PC-3 (cell line): ENCODE measurements at regions not wholly inside any gene's neighbourhood (a gene's known extent, or its start where the extent isn't known, plus 50 kb on each side); places are given as distances from the start of the nearest gene placed in this dataset.
"Not testable (repeated sequence)": the region's sequence is repeated elsewhere in the genome, so short reads cannot be mapped to it uniquely, and the experiment has no call there.

Source experiments
- ATAC-seq: fragments of 200-7000 bp; cut with Tn5 transposase; 2 replicates; pipeline ENCODE4 v1.9.1; 2020; ENCODE audit warnings: mild to moderate bottlenecking, moderate library complexity
- BruUV-seq: library from RNA; stranded (reverse); fragments of 400-500 nt; replicated peaks from 2 replicates; lab custom pipeline; 2021; lab: Mats Ljungman, UMichigan
- CTCF ChIA-PET: fragments of 300-600 bp; sonication (Branson Sonifier 250); formaldehyde crosslinking; loops from one replicate; lab custom pipeline; 2022; ENCODE audit warnings: antibody characterized with exemption; lab: Charles Lee
- POLR2A ChIA-PET: fragments of 300-600 bp; sonication (Branson Sonifier 250); formaldehyde crosslinking; loops from one replicate; lab custom pipeline; 2022; ENCODE audit warnings: antibody characterized with exemption; ENCODE audit not compliant: unreplicated experiment; lab: Charles Lee
- DNase-seq: peaks from one replicate; pipeline ENCODE4 v3.0.0-alpha.2; 2015
- H2AFZ ChIP-seq: fragments of 300-600 bp; sonication (generic); 2 replicates; pipeline ENCODE4 v1.6.0; 2016; ENCODE audit warnings: antibody characterized with exemption, low read length
- H3F3A ChIP-seq: fragments of 300-600 bp; sonication (generic); one replicate; pipeline ENCODE4 v1.6.0; 2017; ENCODE audit warnings: antibody characterized with exemption, low read length, control low read depth, mild to moderate bottlenecking; ENCODE audit not compliant: unreplicated experiment
- H3K27ac ChIP-seq: fragments of 300-600 bp; sonication (generic); 2 replicates; pipeline ENCODE4 v1.5.1; 2016; ENCODE audit warnings: mild to moderate bottlenecking, low read length
- H3K27me3 ChIP-seq: fragments of 300-600 bp; sonication (generic); 2 replicates; pipeline ENCODE4 v1.6.1; 2016; ENCODE audit warnings: low read length, mixed read lengths
- H3K36me3 ChIP-seq: fragments of 300-600 bp; sonication (generic); 2 replicates; pipeline ENCODE4 v1.6.1; 2016; ENCODE audit warnings: low read depth, mixed run types, low read length, mixed read lengths
- H3K4me1 ChIP-seq: fragments of 300-600 bp; sonication (generic); 2 replicates; pipeline ENCODE4 v1.5.1; 2016; ENCODE audit warnings: low read length; ENCODE audit not compliant: insufficient read depth
- H3K4me2 ChIP-seq: fragments of 300-600 bp; sonication (generic); 2 replicates; pipeline ENCODE4 v1.6.0; 2016; ENCODE audit warnings: low read length
- H3K4me3 ChIP-seq: fragments of 300-600 bp; sonication (generic); 2 replicates; pipeline ENCODE4 v1.5.1; 2016; ENCODE audit warnings: mild to moderate bottlenecking, low read length, mixed read lengths
- H3K79me2 ChIP-seq: fragments of 300-600 bp; sonication (generic); 2 replicates; pipeline ENCODE4 v1.6.1; 2017; ENCODE audit warnings: low read length, mixed read lengths
- H3K9ac ChIP-seq: fragments of 300-600 bp; sonication (generic); 2 replicates; pipeline ENCODE4 v1.6.0; 2016; ENCODE audit warnings: mild to moderate bottlenecking, low read length
- H3K9me2 ChIP-seq: fragments of 300-600 bp; sonication (generic); replicated peaks from 2 replicates; pipeline ENCODE4 v1.6.1; 2016; ENCODE audit warnings: mixed run types, low read length, mixed read lengths
- H3K9me3 ChIP-seq: fragments of 300-600 bp; sonication (generic); 2 replicates; pipeline ENCODE4 v1.6.1; 2016; ENCODE audit warnings: low read length, mixed read lengths
- H4K20me1 ChIP-seq: fragments of 300-600 bp; sonication (generic); 2 replicates; pipeline ENCODE4 v1.6.1; 2016; ENCODE audit warnings: low read length, mixed read lengths
- EZH2 ChIP-seq: fragments of 300-600 bp; sonication (generic); IDR thresholded peaks from one replicate; pipeline ENCODE4 v1.6.1; 2017; ENCODE audit warnings: antibody characterized with exemption, mild to moderate bottlenecking, low read length; ENCODE audit not compliant: unreplicated experiment
- EZH2phosphoT487 ChIP-seq: fragments of 300-600 bp; sonication (generic); IDR thresholded peaks from 2 replicates; pipeline ENCODE4 v1.6.1; 2018; ENCODE audit warnings: mild to moderate bottlenecking, antibody characterized with exemption, low read length, borderline replicate concordance
- intact Hi-C: fragments of 100-400 bp; cut with micrococcal nuclease; formaldehyde crosslinking; loops from 2 replicates; pipeline ENCODE4 v1.9.0; 2023
- TF ChIP-seq, protein P1 (sequence below): fragments of 300-600 bp; sonication (generic); conservative IDR thresholded peaks from 2 replicates; pipeline ENCODE4 v1.5.1; 2017; ENCODE audit warnings: antibody characterized with exemption, low read depth, mild to moderate bottlenecking, low read length

DNA sequence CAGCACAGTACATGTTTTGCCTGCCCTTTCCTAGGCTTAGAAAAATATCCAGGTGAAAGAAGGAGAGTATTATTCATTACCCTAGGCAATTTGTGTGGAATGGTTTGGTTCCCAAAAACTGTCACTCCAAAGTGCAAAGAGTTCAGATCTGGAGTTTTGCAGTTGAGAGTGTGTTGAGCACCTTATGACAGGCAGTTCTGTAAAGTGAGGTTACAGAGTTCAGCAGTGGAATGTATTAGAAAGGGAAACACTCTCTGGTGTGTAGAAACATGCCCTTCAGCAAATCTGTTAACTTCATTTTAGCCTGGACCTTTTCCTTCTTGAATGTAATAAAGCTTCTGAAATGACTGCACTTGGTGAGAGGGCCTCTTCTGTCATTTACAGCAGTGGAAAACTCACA is 154.0 kb upstream of the SSTR1 start:
- Histone ChIP-seq H3K27me3 (no peaks in the 10 kb centered on the region), H4K20me1 (no peaks in the 10 kb centered on the region), H3K4me1 (no peaks in the 10 kb centered on the region), H3K36me3 (no peaks in the 10 kb centered on the region), H3K4me2 (no peak overlapping the region), H3K4me3 (no peak overlapping the region), H2AFZ (no peak overlapping the region), H3K9me2 (no peaks in the 10 kb centered on the region), H3K9ac (no peak overlapping the region), H3F3A (no peaks in the 10 kb centered on the region), H3K79me2 (no peaks in the 10 kb centered on the region), H3K27ac (no peak overlapping the region), H3K9me3 (no peaks in the 10 kb centered on the region)
- TF ChIP-seq, protein P1, sequence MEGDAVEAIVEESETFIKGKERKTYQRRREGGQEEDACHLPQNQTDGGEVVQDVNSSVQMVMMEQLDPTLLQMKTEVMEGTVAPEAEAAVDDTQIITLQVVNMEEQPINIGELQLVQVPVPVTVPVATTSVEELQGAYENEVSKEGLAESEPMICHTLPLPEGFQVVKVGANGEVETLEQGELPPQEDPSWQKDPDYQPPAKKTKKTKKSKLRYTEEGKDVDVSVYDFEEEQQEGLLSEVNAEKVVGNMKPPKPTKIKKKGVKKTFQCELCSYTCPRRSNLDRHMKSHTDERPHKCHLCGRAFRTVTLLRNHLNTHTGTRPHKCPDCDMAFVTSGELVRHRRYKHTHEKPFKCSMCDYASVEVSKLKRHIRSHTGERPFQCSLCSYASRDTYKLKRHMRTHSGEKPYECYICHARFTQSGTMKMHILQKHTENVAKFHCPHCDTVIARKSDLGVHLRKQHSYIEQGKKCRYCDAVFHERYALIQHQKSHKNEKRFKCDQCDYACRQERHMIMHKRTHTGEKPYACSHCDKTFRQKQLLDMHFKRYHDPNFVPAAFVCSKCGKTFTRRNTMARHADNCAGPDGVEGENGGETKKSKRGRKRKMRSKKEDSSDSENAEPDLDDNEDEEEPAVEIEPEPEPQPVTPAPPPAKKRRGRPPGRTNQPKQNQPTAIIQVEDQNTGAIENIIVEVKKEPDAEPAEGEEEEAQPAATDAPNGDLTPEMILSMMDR: no peak
- no peak for TF ChIP-seq EZH2phosphoT487
- TF ChIP-seq EZH2: no peak
- DNase-seq (no peak), ATAC-seq (no peak)
- CTCF ChIA-PET: no interaction called here
- BruUV-seq: no TSS peak
- intact Hi-C loops: no loop called here
- POLR2A ChIA-PET: no interaction called here

DNA sequence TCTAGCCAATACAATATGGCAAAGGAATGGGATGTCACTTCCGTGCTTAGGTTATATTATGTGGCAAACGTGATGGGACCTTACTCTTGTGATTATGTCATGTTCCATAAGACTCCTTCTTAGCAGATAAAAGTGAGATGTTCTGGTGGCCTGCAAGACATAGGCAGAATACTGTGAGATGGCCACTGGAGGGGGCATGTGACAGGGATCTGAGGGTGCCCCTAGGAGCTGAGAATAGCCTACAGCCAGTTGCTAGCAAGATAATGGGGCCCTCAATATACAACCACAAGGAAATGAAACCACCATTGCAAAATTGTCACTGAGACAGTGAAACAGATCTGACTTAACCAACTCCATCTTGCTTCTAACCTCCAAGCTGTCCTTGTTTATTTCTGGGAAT is 151.4 kb upstream of the SSTR1 start:
- Histone ChIP-seq H3F3A (no peaks in the 10 kb centered on the region), H4K20me1 (no peaks in the 10 kb centered on the region), H3K4me1 (no peaks in the 10 kb centered on the region), H3K9me2 (no peaks in the 10 kb centered on the region), H3K79me2 (no peaks in the 10 kb centered on the region), H3K36me3 (no peaks in the 10 kb centered on the region), H2AFZ (no peak overlapping the region), H3K4me2 (no peak overlapping the region), H3K9ac (no peak overlapping the region), H3K9me3 (0 out of 2 replicates have a peak, but pooled peaks cover 5% of the 10 kb centered on the region), H3K27me3 (no peaks in the 10 kb centered on the region), H3K4me3 (no peak overlapping the region), H3K27ac (no peak overlapping the region)
- CTCF ChIA-PET: no interaction called here
- no TSS peak for BruUV-seq
- POLR2A ChIA-PET: no interaction called here
- intact Hi-C loops: no loop called here
- TF ChIP-seq, protein P1: no peak
- TF ChIP-seq EZH2 (no peak), EZH2phosphoT487 (no peak)
- ATAC-seq (no peak), DNase-seq (no peak)

DNA sequence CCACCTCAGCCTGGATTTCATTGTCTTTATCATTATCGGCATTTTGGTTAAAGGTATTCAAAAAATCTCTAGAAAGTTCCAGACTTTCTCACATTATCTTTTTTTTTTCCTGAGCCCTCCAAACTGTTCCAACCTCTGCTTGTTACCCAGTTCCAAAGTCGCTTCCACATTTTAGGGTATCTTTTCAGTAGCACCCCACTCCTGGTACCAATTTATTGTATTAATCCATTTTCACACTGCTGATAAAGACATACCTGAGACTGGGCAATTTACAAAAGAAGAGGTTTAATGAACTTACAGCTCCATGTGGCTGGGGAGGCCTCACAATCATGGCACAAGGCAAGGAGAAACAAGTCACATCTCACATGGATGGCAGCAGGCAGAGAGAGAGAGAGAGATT is 145.5 kb upstream of the SSTR1 start:
- DNase-seq, H4K20me1 ChIP-seq, BruUV-seq, H3K9me2 ChIP-seq, H3K36me3 ChIP-seq, H3K27ac ChIP-seq, H3K4me2 ChIP-seq, H2AFZ ChIP-seq, intact Hi-C loops, ATAC-seq, H3F3A ChIP-seq, H3K9ac ChIP-seq, H3K27me3 ChIP-seq, H3K4me1 ChIP-seq, H3K79me2 ChIP-seq, H3K4me3 ChIP-seq, POLR2A ChIA-PET, CTCF ChIA-PET: not testable (repeated sequence)
- H3K9me3 ChIP-seq: 0 out of 2 replicates have a peak, but pooled peaks cover 13% of the 10 kb centered on the region
